K562 (cell line): ENCODE measurements at regions not wholly inside any gene's neighbourhood (a gene's known extent, or its start where the extent isn't known, plus 50 kb on each side); places are given as distances from the start of the nearest gene placed in this dataset.

ENCODE experiments used
- ATF1 ChIP-seq, 2 experiments: fragments of 450-650 bp in 1 of 2; IDR thresholded peaks; 2 replicates each; pipeline ENCODE4 v1.6.1; 2016; ENCODE audit warnings: missing compliant biosample characterization in 1 of 2, missing genetic modification characterization in 1 of 2
- ATF7 ChIP-seq: fragments of 450-650 bp; IDR thresholded peaks from 2 replicates; pipeline ENCODE4 v1.7.1; 2014; ENCODE audit warnings: mild to moderate bottlenecking, moderate library complexity
- BHLHE40 ChIP-seq: IDR thresholded peaks from 2 replicates; pipeline ENCODE4 v1.6.1; 2011; ENCODE audit warnings: low read length, improper control_type of control experiment
- CBFB ChIP-seq: sonication (generic); formaldehyde crosslinking; IDR thresholded peaks from 2 replicates; pipeline ENCODE4 v1.4.0; 2020; ENCODE audit warnings: mild to moderate bottlenecking, missing genetic modification reagents
- CBX3 ChIP-seq, 2 experiments: IDR thresholded peaks; 1 replicate in 1 of 2; 2 replicates in 1 of 2; pipeline ENCODE4 v1.6.1; 2012; ENCODE audit warnings: inconsistent platforms in 2 of 2, low read length in 2 of 2, borderline replicate concordance in 1 of 2, control low read depth in 1 of 2
- DDX20 ChIP-seq: fragments of 450-650 bp; IDR thresholded peaks from 2 replicates; pipeline ENCODE4 v1.6.1; 2016; ENCODE audit warnings: missing genetic modification characterization, low read depth, mild to moderate bottlenecking, missing compliant biosample characterization, moderate library complexity
- EGR1 ChIP-seq: fragments of 450-650 bp; conservative IDR thresholded peaks from 2 replicates; pipeline ENCODE4 v1.6.1; 2017; ENCODE audit warnings: mild to moderate bottlenecking
- EHMT2 ChIP-seq: fragments of 450-650 bp; IDR thresholded peaks from 2 replicates; pipeline ENCODE4 v1.6.1; 2018; ENCODE audit warnings: antibody characterized with exemption
- GABPB1 ChIP-seq: sonication (generic); formaldehyde crosslinking; IDR thresholded peaks from 2 replicates; pipeline ENCODE4 v1.8.0; 2022; ENCODE audit warnings: mild to moderate bottlenecking, missing genetic modification reagents
- HDAC2 ChIP-seq: fragments of 450-650 bp; IDR thresholded peaks from 2 replicates; pipeline ENCODE4 v1.6.1; 2016; ENCODE audit warnings: mild to moderate bottlenecking
- JUN ChIP-seq, 2 experiments: sonication (generic) in 1 of 2; formaldehyde crosslinking in 1 of 2; IDR thresholded peaks; 2 replicates each; pipeline versions ENCODE4 v1.6.1 to v1.8.0; 2012 to 2022; ENCODE audit warnings: borderline replicate concordance in 2 of 2, mild to moderate bottlenecking in 2 of 2, improper control_type of control experiment in 1 of 2, low read depth in 1 of 2, low read length in 1 of 2, missing genetic modification reagents in 1 of 2
- JUND ChIP-seq, 2 experiments: IDR thresholded peaks; 2 replicates in 1 of 2; 3 replicates in 1 of 2; pipeline ENCODE4 v1.6.1; 2011; ENCODE audit warnings: borderline replicate concordance in 2 of 2, low read depth in 2 of 2, low read length in 2 of 2, improper control_type of control experiment in 1 of 2, missing biosample characterization in 1 of 2, missing genetic modification characterization in 1 of 2, missing genetic modification reagents in 1 of 2
- KDM5B ChIP-seq: fragments of 200-600 bp; sonication (generic); IDR thresholded peaks from 2 replicates; pipeline ENCODE4 v1.6.1; 2012; ENCODE audit warnings: low read depth, mild to moderate bottlenecking, moderate library complexity, low read length, control low read depth, inconsistent platforms; ENCODE audit not compliant: insufficient replicate concordance
- MIER1 ChIP-seq: fragments of 450-650 bp; IDR thresholded peaks from 2 replicates; pipeline ENCODE4 v1.6.1; 2016; ENCODE audit warnings: antibody characterized with exemption, mild to moderate bottlenecking, low read depth
- NBN ChIP-seq: fragments of 450-650 bp; IDR thresholded peaks from 2 replicates; pipeline ENCODE4 v1.6.1; 2016; ENCODE audit warnings: low read depth, mild to moderate bottlenecking
- PHF21A ChIP-seq: fragments of 450-650 bp; IDR thresholded peaks from 2 replicates; pipeline ENCODE4 v1.6.1; 2017; ENCODE audit warnings: low read depth, borderline replicate concordance
- POLR3A ChIP-seq: IDR thresholded peaks from 2 replicates; pipeline ENCODE4 v1.6.1; 2011; ENCODE audit warnings: borderline replicate concordance, mild to moderate bottlenecking, moderate library complexity; ENCODE audit not compliant: insufficient read length, insufficient read depth; ENCODE audit errors: extremely low read depth
- POLR3G ChIP-seq: IDR thresholded peaks from 2 replicates; pipeline ENCODE4 v1.6.1; 2011; ENCODE audit not compliant: insufficient read length, insufficient replicate concordance; ENCODE audit errors: extremely low read depth
- SRSF7 ChIP-seq: fragments of 200-400 bp; formaldehyde crosslinking; optimal IDR thresholded peaks from 2 replicates; pipeline ENCODE3; 2017; ENCODE audit warnings: mild to moderate bottlenecking, low read depth, low read length
- TOE1 ChIP-seq, 2 experiments: fragments of 450-650 bp in 1 of 2; sonication (generic) in 1 of 2; formaldehyde crosslinking in 1 of 2; IDR thresholded peaks; 2 replicates each; pipeline versions ENCODE4 v1.7.1 to v1.8.0; 2016 to 2022; ENCODE audit warnings: borderline replicate concordance in 2 of 2, mild to moderate bottlenecking in 2 of 2, antibody characterized with exemption in 1 of 2, inconsistent platforms in 1 of 2, low read depth in 1 of 2, missing genetic modification reagents in 1 of 2, moderate library complexity in 1 of 2
- ZBTB43 ChIP-seq: sonication (generic); formaldehyde crosslinking; IDR thresholded peaks from 2 replicates; pipeline ENCODE4 v1.8.0; 2023; ENCODE audit warnings: mild to moderate bottlenecking, missing genetic modification reagents
- ZFP36 ChIP-seq: fragments of 150-350 bp; IDR thresholded peaks from 2 replicates; pipeline ENCODE4 v1.6.1; 2018; ENCODE audit warnings: low read length, low read depth; ENCODE audit not compliant: partially characterized antibody
- TF ChIP-seq, protein P1 (sequence below): fragments of 200-800 bp; sonication (Bioruptor generic); IDR thresholded peaks from 2 replicates; pipeline ENCODE4 v1.6.1; 2017; ENCODE audit warnings: missing genetic modification characterization, missing compliant biosample characterization

- TF ChIP-seq JUND (IDR thresholded peaks at IDR 0.05; ENCODE audit: borderline replicate concordance, low read depth, low read length) (peak; percentile 82), JUND (tag; IDR thresholded peaks at IDR 0.05; ENCODE audit: borderline replicate concordance, low read depth, low read length) (peak; percentile 53; the same call in 2 of the 3 replicates), TOE1 (IDR thresholded peaks at IDR 0.05; ENCODE audit: borderline replicate concordance) (peak; percentile 13; the same call in 1 of the 2 replicates), TOE1 (CRISPR knock-in tag; IDR thresholded peaks at IDR 0.05; ENCODE audit: borderline replicate concordance, low read depth) (peak; percentile 56; the same call in 1 of the 2 replicates), NBN (peak; percentile 85), DDX20 (tag) (0 out of 2 replicates have a peak, but pooled peaks have one; percentile 18), SRSF7 (no peak), EHMT2 (peak; percentile 54; the same call in 1 of the 2 replicates), JUN (IDR thresholded peaks at IDR 0.05; ENCODE audit: borderline replicate concordance, low read depth, low read length) (0 out of 2 replicates have a peak, but pooled peaks have one; percentile 19), JUN (CRISPR knock-in tag; IDR thresholded peaks at IDR 0.05; ENCODE audit: borderline replicate concordance) (no peak; the same call in 1 of the 2 replicates), MIER1 (no peak), GABPB1 (CRISPR knock-in tag) (peak; percentile 11; the same call in 1 of the 2 replicates), KDM5B (peak; percentile 70), EGR1 (no peak), ATF1 (CRISPR knock-in tag; IDR thresholded peaks at IDR 0.05) (no peak), ATF1 (tag; IDR thresholded peaks at IDR 0.05) (peak; percentile 57; the same call in 1 of the 2 replicates), PHF21A (no peak), CBX3 (IDR thresholded peaks at IDR 0.05; ENCODE audit: borderline replicate concordance in 1 of 2, low read length in 2 of 2) (peak in 1 of 2 experiments; percentile 79; a peak in 1 of 3 replicates), ZBTB43 (CRISPR knock-in tag) (0 out of 2 replicates have a peak, but pooled peaks have one; percentile 34), ZFP36 (peak; percentile 24), POLR3G (peak; percentile 47), BHLHE40 (peak; percentile 60; the same call in 1 of the 2 replicates), HDAC2 (peak; percentile 80), ATF7 (peak; percentile 77), POLR3A (peak; percentile 90), CBFB (CRISPR knock-in tag) (no peak)
- TF ChIP-seq, protein P1, sequence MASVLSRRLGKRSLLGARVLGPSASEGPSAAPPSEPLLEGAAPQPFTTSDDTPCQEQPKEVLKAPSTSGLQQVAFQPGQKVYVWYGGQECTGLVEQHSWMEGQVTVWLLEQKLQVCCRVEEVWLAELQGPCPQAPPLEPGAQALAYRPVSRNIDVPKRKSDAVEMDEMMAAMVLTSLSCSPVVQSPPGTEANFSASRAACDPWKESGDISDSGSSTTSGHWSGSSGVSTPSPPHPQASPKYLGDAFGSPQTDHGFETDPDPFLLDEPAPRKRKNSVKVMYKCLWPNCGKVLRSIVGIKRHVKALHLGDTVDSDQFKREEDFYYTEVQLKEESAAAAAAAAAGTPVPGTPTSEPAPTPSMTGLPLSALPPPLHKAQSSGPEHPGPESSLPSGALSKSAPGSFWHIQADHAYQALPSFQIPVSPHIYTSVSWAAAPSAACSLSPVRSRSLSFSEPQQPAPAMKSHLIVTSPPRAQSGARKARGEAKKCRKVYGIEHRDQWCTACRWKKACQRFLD, result 0 out of 2 replicates have a peak, but pooled peaks have one; percentile 75
Measured at GRCh38 chr6:28758046-28758817, 165.6 kb downstream of the TRIM27 start (continued).
